GM19467 (cell line): ENCODE measurements at regions not wholly inside any gene's neighbourhood (a gene's known extent, or its start where the extent isn't known, plus 50 kb on each side); places are given as distances from the start of the nearest gene placed in this dataset.
A peak's percentile ranks its signal among the peaks of the same experiment; 100 is the strongest.
"Not testable (repeated sequence)": the region's sequence is repeated elsewhere in the genome, so short reads cannot be mapped to it uniquely, and the experiment has no call there.

Source experiments
- ATAC-seq: cut with Tn5 transposase; IDR thresholded peaks from one replicate; pipeline ENCODE4 v1.9.1; 2021; ENCODE audit warnings: mild to moderate bottlenecking, moderate library complexity; ENCODE audit not compliant: unreplicated experiment

- no peak for ATAC-seq
Measured at GRCh38 chr2:64742678-64743077, 89.0 kb upstream of the SERTAD2 start.

GRCh38 chr2:64743739-64744330, 90.1 kb upstream of the SERTAD2 start:
- no peak for ATAC-seq

GRCh38 chr2:64745562-64745961, 91.8 kb upstream of the SERTAD2 start:
- ATAC-seq: no peak

GRCh38 chr2:64747690-64748091, 94.0 kb upstream of the SERTAD2 start:
- ATAC-seq: not testable (repeated sequence)

GRCh38 chr2:64748147-64748546, 94.4 kb upstream of the SERTAD2 start:
- no peak for ATAC-seq

- no peak for ATAC-seq
Measured at GRCh38 chr2:64748561-64748960, 94.8 kb upstream of the SERTAD2 start.

- ATAC-seq: no peak
Measured at GRCh38 chr2:64749446-64749845, 95.7 kb upstream of the SERTAD2 start.

GRCh38 chr2:64750001-64750816, 96.5 kb upstream of the SERTAD2 start:
- ATAC-seq: no peak

GRCh38 chr2:64750817-64751285, 97.1 kb upstream of the SERTAD2 start:
- ATAC-seq: peak; percentile 85

GRCh38 chr2:64751286-64752260, 97.9 kb upstream of the SERTAD2 start:
- ATAC-seq: peak; percentile 86

- no peak for ATAC-seq
Measured at GRCh38 chr2:64753399-64753798, 99.7 kb upstream of the SERTAD2 start.

GRCh38 chr2:64754570-64754969, 100.9 kb upstream of the SERTAD2 start:
- no peak for ATAC-seq

- no peak for ATAC-seq
Measured at GRCh38 chr2:64757126-64757525, 103.4 kb upstream of the SERTAD2 start.

GRCh38 chr2:64760128-64760527, 106.4 kb upstream of the SERTAD2 start:
- ATAC-seq: no peak

GRCh38 chr2:64762301-64762997, 108.7 kb upstream of the SERTAD2 start:
- no peak for ATAC-seq

GRCh38 chr2:64763126-64763525, 109.4 kb upstream of the SERTAD2 start:
- ATAC-seq: no peak

- no peak for ATAC-seq
Measured at GRCh38 chr2:64765160-64765805, 111.6 kb upstream of the SERTAD2 start.

- no peak for ATAC-seq
Measured at GRCh38 chr2:64766841-64767669, 113.3 kb upstream of the SERTAD2 start.
